NCI-H2227 treated with DMSO at 0.1 percent for 48 hours (cell line): ENCODE measurements at regions not wholly inside any gene's neighbourhood (a gene's known extent, or its start where the extent isn't known, plus 50 kb on each side); places are given as distances from the start of the nearest gene placed in this dataset.
"Not testable (repeated sequence)": the region's sequence is repeated elsewhere in the genome, so short reads cannot be mapped to it uniquely, and the experiment has no call there.

Source experiments
- DNase-seq: peaks from one replicate; lab custom pipeline; 2025; lab: John Stamatoyannopoulos, UW

- no peak for DNase-seq
Measured at GRCh38 chr3:150357923-150358607, 50.0 kb upstream of the TSC22D2 start.

GRCh38 chr3:150357140-150357539, 51.0 kb upstream of the TSC22D2 start:
- DNase-seq: no peak

GRCh38 chr3:150355574-150355973, 52.5 kb upstream of the TSC22D2 start:
- DNase-seq: no peak

GRCh38 chr3:150352931-150353330, 55.2 kb upstream of the TSC22D2 start:
- DNase-seq: no peak

GRCh38 chr3:150351398-150351797, 56.7 kb upstream of the TSC22D2 start:
- DNase-seq: no peak

GRCh38 chr3:150349314-150350097, 58.6 kb upstream of the TSC22D2 start:
- DNase-seq: no peak

- DNase-seq: no peak
Measured at GRCh38 chr3:150348500-150348899, 59.6 kb upstream of the TSC22D2 start.

- no peak for DNase-seq
Measured at GRCh38 chr3:150346981-150347863, 60.9 kb upstream of the TSC22D2 start.

GRCh38 chr3:150346266-150346665, 61.8 kb upstream of the TSC22D2 start:
- DNase-seq: no peak

GRCh38 chr3:150345021-150345538, 63.0 kb upstream of the TSC22D2 start:
- no peak for DNase-seq

- DNase-seq: no peak
Measured at GRCh38 chr3:150344079-150344759, 63.9 kb upstream of the TSC22D2 start.

- DNase-seq: no peak
Measured at GRCh38 chr3:150342896-150343467, 65.1 kb upstream of the TSC22D2 start.

- DNase-seq: no peak
Measured at GRCh38 chr3:150341891-150342290, 66.2 kb upstream of the TSC22D2 start.

GRCh38 chr3:150336363-150336762, 71.7 kb upstream of the TSC22D2 start:
- not testable (repeated sequence) for DNase-seq

GRCh38 chr3:150335631-150336030, 72.5 kb upstream of the TSC22D2 start:
- DNase-seq: no peak

- DNase-seq: no peak
Measured at GRCh38 chr3:150334974-150335373, 73.1 kb upstream of the TSC22D2 start.

- DNase-seq: no peak
Measured at GRCh38 chr3:150333477-150333876, 74.6 kb upstream of the TSC22D2 start.

GRCh38 chr3:150331978-150332568, 76.0 kb upstream of the TSC22D2 start:
- no peak for DNase-seq

GRCh38 chr3:150330872-150331271, 77.2 kb upstream of the TSC22D2 start:
- no peak for DNase-seq

- no peak for DNase-seq
Measured at GRCh38 chr3:150330174-150330573, 77.9 kb upstream of the TSC22D2 start.

GRCh38 chr3:150329408-150329807, 78.7 kb upstream of the TSC22D2 start:
- DNase-seq: no peak
